DOHH2 (cell line): ENCODE measurements at regions not wholly inside any gene's neighbourhood (a gene's known extent, or its start where the extent isn't known, plus 50 kb on each side); places are given as distances from the start of the nearest gene placed in this dataset.

Experiments used
- H3F3A ChIP-seq: fragments of 200-600 bp; sonication (generic), shearing (Covaris generic); 2 replicates; pipeline ENCODE4 v1.6.0; 2016; ENCODE audit warnings: antibody characterized with exemption, mild to moderate bottlenecking; ENCODE audit not compliant: control insufficient read depth, insufficient read depth
- H3K27ac ChIP-seq: fragments of 200-600 bp; sonication (generic); 2 replicates; pipeline ENCODE4 v1.5.1; 2014; ENCODE audit warnings: low read depth, mild to moderate bottlenecking, low read length, moderate library complexity
- H3K27me3 ChIP-seq: fragments of 200-600 bp; sonication (generic); 2 replicates; pipeline ENCODE4 v1.6.1; 2014; ENCODE audit warnings: mild to moderate bottlenecking, low read length, mixed read lengths; ENCODE audit not compliant: control insufficient read depth
- H3K36me3 ChIP-seq: fragments of 200-600 bp; sonication (generic); 2 replicates; pipeline ENCODE4 v1.6.1; 2014; ENCODE audit warnings: mild to moderate bottlenecking, low read length, moderate library complexity, mixed read lengths; ENCODE audit not compliant: control insufficient read depth
- H3K4me1 ChIP-seq: fragments of 200-600 bp; sonication (generic); 2 replicates; pipeline ENCODE4 v1.6.1; 2014; ENCODE audit warnings: mild to moderate bottlenecking, low read length, mixed read lengths; ENCODE audit not compliant: control insufficient read depth
- H3K4me2 ChIP-seq: fragments of 200-600 bp; sonication (generic); 2 replicates; pipeline ENCODE4 v1.6.0; 2014; ENCODE audit warnings: mild to moderate bottlenecking, low read length, moderate library complexity
- H3K4me3 ChIP-seq: fragments of 200-600 bp; sonication (generic); 2 replicates; pipeline ENCODE4 v1.5.1; 2014; ENCODE audit warnings: mild to moderate bottlenecking, low read length, mixed read lengths
- H3K79me2 ChIP-seq: fragments of 200-600 bp; sonication (generic); 2 replicates; pipeline ENCODE4 v1.6.1; 2014; ENCODE audit warnings: mild to moderate bottlenecking, low read length, mixed read lengths; ENCODE audit not compliant: control insufficient read depth
- H3K9me2 ChIP-seq: fragments of 200-600 bp; sonication (generic); replicated peaks from 2 replicates; pipeline ENCODE4 v1.6.1; 2014; ENCODE audit warnings: mild to moderate bottlenecking, low read length, mixed read lengths; ENCODE audit not compliant: control insufficient read depth
- H3K9me3 ChIP-seq: fragments of 200-600 bp; sonication (generic); 2 replicates; pipeline ENCODE4 v1.6.1; 2014; ENCODE audit warnings: antibody characterized with exemption, low read length, mixed read lengths; ENCODE audit not compliant: control insufficient read depth, insufficient read depth
- H4K20me1 ChIP-seq: fragments of 200-600 bp; sonication (generic); 2 replicates; pipeline ENCODE4 v1.6.0; 2014; ENCODE audit warnings: low read depth, mild to moderate bottlenecking, antibody characterized with exemption, low read length, moderate library complexity; ENCODE audit not compliant: control insufficient read depth, insufficient read depth
- CTCF ChIP-seq: fragments of 200-600 bp; sonication (generic); IDR thresholded peaks from one replicate; pipeline ENCODE4 v1.5.1; 2014; ENCODE audit warnings: antibody characterized with exemption, mild to moderate bottlenecking, low read depth, low read length; ENCODE audit not compliant: poor library complexity, severe bottlenecking
- EZH2phosphoT487 ChIP-seq: fragments of 200-600 bp; sonication (generic); IDR thresholded peaks from 2 replicates; pipeline ENCODE4 v1.6.1; 2017; ENCODE audit warnings: borderline replicate concordance, mild to moderate bottlenecking, antibody characterized with exemption, low read length, moderate library complexity, mixed read lengths

GRCh38 chr22:22427542-22428065 lies 80.9 kb downstream of the ZNF280B start:
- Histone ChIP-seq H3K4me1 (peaks cover 93% of the 10 kb centered on the region), H3K27me3 (no peaks in the 10 kb centered on the region)

GRCh38 chr22:22428222-22429098 lies 80.1 kb downstream of the ZNF280B start:
- Histone ChIP-seq H3K79me2 (no peaks in the 10 kb centered on the region), H3K4me3 (no peak overlapping the region), H3K27me3 (no peaks in the 10 kb centered on the region), H3F3A (peaks cover 12% of the 10 kb centered on the region), H3K4me1 (peaks cover 86% of the 10 kb centered on the region), H4K20me1 (no peaks in the 10 kb centered on the region), H3K4me2 (no peak overlapping the region), H3K9me3 (no peaks in the 10 kb centered on the region), H3K36me3 (no peaks in the 10 kb centered on the region), H3K27ac (no peak overlapping the region), H3K9me2 (no peaks in the 10 kb centered on the region)
- TF ChIP-seq EZH2phosphoT487 (no peak), CTCF (no peak)

More at GRCh38 chr22:22427542-22428065, 80.9 kb downstream of the ZNF280B start:
- no peaks in the 10 kb centered on the region for H3K79me2 ChIP-seq
- peak overlapping the region; percentile 49; the same call in 1 of the 2 replicates for H3K4me3 ChIP-seq
- H3K27ac ChIP-seq: peak overlapping the region; percentile 35
- H4K20me1 ChIP-seq: no peaks in the 10 kb centered on the region
- H3K4me2 ChIP-seq: peak overlapping the region; percentile 65
- no peaks in the 10 kb centered on the region for H3K9me3 ChIP-seq
- H3F3A ChIP-seq: peaks cover 8% of the 10 kb centered on the region
- no peaks in the 10 kb centered on the region for H3K36me3 ChIP-seq
- H3K9me2 ChIP-seq: no peaks in the 10 kb centered on the region
- TF ChIP-seq CTCF (no peak), EZH2phosphoT487 (no peak)

DNA sequence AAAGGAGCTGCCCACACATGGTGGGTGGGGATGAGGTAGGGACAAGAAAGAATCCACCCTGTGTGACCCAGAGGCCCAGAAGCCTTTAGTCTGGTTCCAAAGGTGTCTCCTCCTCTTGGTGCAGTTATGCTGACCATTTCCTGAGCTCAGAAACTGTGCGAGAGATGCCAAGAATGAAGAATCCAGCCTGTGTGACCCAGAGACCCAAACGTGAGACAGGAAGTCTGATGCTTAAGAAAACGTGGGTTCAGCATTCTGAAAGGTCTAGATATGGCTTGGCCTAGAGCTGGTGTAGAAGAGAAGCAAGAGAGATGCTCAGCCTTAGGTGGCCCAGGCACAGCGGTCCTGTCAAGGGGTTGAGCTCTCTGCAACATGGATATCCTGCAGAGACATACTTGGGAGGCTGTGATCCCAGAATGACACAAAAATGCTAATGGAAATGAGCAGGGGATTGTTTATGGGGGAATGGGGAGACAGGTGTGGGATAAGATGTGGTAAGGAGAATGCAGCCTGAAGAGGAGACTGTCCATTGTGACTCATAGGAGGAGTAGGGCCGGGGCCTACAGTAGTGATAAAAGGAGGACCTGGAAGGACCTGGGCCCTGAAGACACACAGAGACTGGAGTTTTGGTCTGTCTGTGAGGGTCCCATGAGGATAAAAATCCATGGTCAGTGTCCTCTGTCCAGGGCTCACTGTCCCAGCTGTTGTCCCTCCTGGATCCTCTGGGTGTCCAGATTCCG lies 79.0 kb downstream of the ZNF280B start:
- TF ChIP-seq EZH2phosphoT487 (no peak), CTCF (no peak)
- H3K27me3 ChIP-seq: no peaks in the 10 kb centered on the region
- H3K79me2 ChIP-seq: no peaks in the 10 kb centered on the region
- H3K36me3 ChIP-seq: no peaks in the 10 kb centered on the region
- H3F3A ChIP-seq: peaks cover 12% of the 10 kb centered on the region
- H3K9me3 ChIP-seq: no peaks in the 10 kb centered on the region
- no peaks in the 10 kb centered on the region for H3K9me2 ChIP-seq
- no peaks in the 10 kb centered on the region for H4K20me1 ChIP-seq
- H3K4me2 ChIP-seq: peak overlapping the region; percentile 29
- H3K4me1 ChIP-seq: peaks cover 76% of the 10 kb centered on the region
- H3K27ac ChIP-seq: no peak overlapping the region
- no peak overlapping the region for H3K4me3 ChIP-seq
